H9 (cell line): ENCODE measurements at regions not wholly inside any gene's neighbourhood (a gene's known extent, or its start where the extent isn't known, plus 50 kb on each side); places are given as distances from the start of the nearest gene placed in this dataset.

Experiments
- DNase-seq: peaks from one replicate; pipeline ENCODE4 v3.0.0-alpha.2; 2017
- H2AFZ ChIP-seq: one replicate; pipeline ENCODE4 v1.6.1; 2013; ENCODE audit warnings: mild to moderate bottlenecking, low read length, control low read depth, moderate library complexity
- H2AK5ac ChIP-seq: 2 replicates; pipeline ENCODE4 v1.6.1; 2013; ENCODE audit warnings: low read length, control low read depth, mixed read lengths; ENCODE audit not compliant: insufficient read length
- H2BK120ac ChIP-seq: one replicate; pipeline ENCODE4 v1.6.1; 2013; ENCODE audit warnings: low read depth, mild to moderate bottlenecking, low read length, control low read depth, inconsistent platforms; ENCODE audit not compliant: poor library complexity, severe bottlenecking
- H2BK12ac ChIP-seq: 2 replicates; pipeline ENCODE4 v1.6.1; 2013; ENCODE audit warnings: low read length, control low read depth, mixed read lengths, low read depth; ENCODE audit not compliant: insufficient read length
- H2BK15ac ChIP-seq: 2 replicates; pipeline ENCODE4 v1.6.1; 2013; ENCODE audit warnings: low read depth, low read length, control low read depth
- H2BK20ac ChIP-seq: one replicate; pipeline ENCODE4 v1.6.1; 2013; ENCODE audit warnings: low read depth, mild to moderate bottlenecking, low read length, control low read depth, inconsistent platforms; ENCODE audit not compliant: poor library complexity, severe bottlenecking
- H2BK5ac ChIP-seq: 2 replicates; pipeline ENCODE4 v1.6.1; 2013; ENCODE audit warnings: low read length, control low read depth, mixed read lengths; ENCODE audit not compliant: insufficient read length
- H3K14ac ChIP-seq: 2 replicates; pipeline ENCODE4 v1.6.1; 2013; ENCODE audit warnings: low read length, control low read depth; ENCODE audit not compliant: insufficient read depth
- H3K18ac ChIP-seq: 2 replicates; pipeline ENCODE4 v1.6.1; 2013; ENCODE audit warnings: low read depth, mild to moderate bottlenecking, mixed read lengths, low read length, control low read depth; ENCODE audit not compliant: insufficient read length
- H3K23ac ChIP-seq: 2 replicates; pipeline ENCODE4 v1.6.1; 2013; ENCODE audit warnings: low read length, control low read depth, mixed read lengths, low read depth; ENCODE audit not compliant: insufficient read length
- H3K23me2 ChIP-seq: 2 replicates; pipeline ENCODE4 v1.6.1; 2013; ENCODE audit warnings: low read depth, mild to moderate bottlenecking, mixed read lengths, low read length, control low read depth; ENCODE audit not compliant: insufficient read length, poor library complexity, severe bottlenecking
- H3K27ac ChIP-seq: 2 replicates; pipeline ENCODE4 v1.5.1; 2013; ENCODE audit warnings: low read length, control low read depth, mixed read lengths, low read depth; ENCODE audit not compliant: insufficient read length
- H3K27me3 ChIP-seq: 2 replicates; pipeline ENCODE4 v1.6.1; 2013; ENCODE audit warnings: low read length, control low read depth, inconsistent platforms; ENCODE audit not compliant: insufficient read depth
- H3K4ac ChIP-seq: 2 replicates; pipeline ENCODE4 v1.6.1; 2013; ENCODE audit warnings: low read depth, mild to moderate bottlenecking, control low read depth, inconsistent platforms, low read length, moderate library complexity
- H3K4me1 ChIP-seq: 2 replicates; pipeline ENCODE4 v1.6.1; 2013; ENCODE audit warnings: low read length, control low read depth, inconsistent platforms; ENCODE audit not compliant: insufficient read depth
- H3K4me2 ChIP-seq: 2 replicates; pipeline ENCODE4 v1.6.1; 2013; ENCODE audit warnings: low read length, control low read depth, mixed read lengths; ENCODE audit not compliant: insufficient read length, insufficient read depth
- H3K56ac ChIP-seq: 2 replicates; pipeline ENCODE4 v1.6.1; 2013; ENCODE audit warnings: low read depth, mild to moderate bottlenecking, mixed read lengths, low read length, control low read depth; ENCODE audit not compliant: insufficient read length
- H3K79me1 ChIP-seq: 2 replicates; pipeline ENCODE4 v1.6.1; 2013; ENCODE audit warnings: low read depth, mild to moderate bottlenecking, moderate library complexity, low read length, control low read depth, inconsistent platforms; ENCODE audit not compliant: insufficient read depth, poor library complexity, severe bottlenecking
- H3K79me2 ChIP-seq: 2 replicates; pipeline ENCODE4 v1.6.1; 2013; ENCODE audit warnings: low read length, control low read depth, inconsistent platforms; ENCODE audit not compliant: insufficient read depth
- H3K9ac ChIP-seq: 2 replicates; pipeline ENCODE4 v1.6.1; 2013; ENCODE audit warnings: low read length, control low read depth, mixed read lengths; ENCODE audit not compliant: insufficient read length; ENCODE audit errors: extremely low read depth
- H3K9me3 ChIP-seq: one replicate; pipeline ENCODE4 v1.6.1; 2013; ENCODE audit warnings: low read depth, low read length, inconsistent platforms; ENCODE audit not compliant: control insufficient read depth
- H3T11ph ChIP-seq: one replicate; pipeline ENCODE4 v1.6.1; 2013; ENCODE audit warnings: mild to moderate bottlenecking, low read length, control low read depth, inconsistent platforms
- H4K20me1 ChIP-seq: one replicate; pipeline ENCODE4 v1.6.1; 2013; ENCODE audit not compliant: control insufficient read depth, insufficient read length, insufficient read depth
- H4K5ac ChIP-seq: 2 replicates; pipeline ENCODE4 v1.6.1; 2013; ENCODE audit warnings: low read depth, mild to moderate bottlenecking, mixed read lengths, low read length, control low read depth; ENCODE audit not compliant: insufficient read length
- H4K8ac ChIP-seq: replicated peaks from 2 replicates; pipeline ENCODE4 v1.6.1; 2013; ENCODE audit warnings: low read length, control low read depth, mixed read lengths, low read depth; ENCODE audit not compliant: insufficient read length
- H4K91ac ChIP-seq: 2 replicates; pipeline ENCODE4 v1.6.1; 2013; ENCODE audit warnings: low read depth, mild to moderate bottlenecking, moderate library complexity, mixed read lengths, low read length, control low read depth; ENCODE audit not compliant: insufficient read length
- H3K27ac Mint-ChIP-seq, 3 experiments: 2 replicates in 2 of 3; 3 replicates in 1 of 3; pipeline ENCODE4 v1.8.0; 2020 to 2021; ENCODE audit warnings: mixed read lengths in 3 of 3, mild to moderate bottlenecking in 1 of 3, moderate library complexity in 1 of 3
- H3K27me3 Mint-ChIP-seq: 2 replicates; pipeline ENCODE4 v1.8.0; 2021; ENCODE audit warnings: low read depth, mild to moderate bottlenecking, moderate library complexity, mixed read lengths
- H3K36me3 Mint-ChIP-seq, 3 experiments: 2 replicates in 2 of 3; 3 replicates in 1 of 3; pipeline ENCODE4 v1.8.0; 2020 to 2021; ENCODE audit warnings: low read depth in 3 of 3, mixed read lengths in 3 of 3; ENCODE audit not compliant: insufficient read depth in 1 of 3
- H3K4me1 Mint-ChIP-seq, 2 experiments: 2 replicates each; pipeline ENCODE4 v1.8.0; 2020; ENCODE audit warnings: mixed read lengths in 2 of 2
- H3K4me3 Mint-ChIP-seq, 2 experiments: 2 replicates in 1 of 2; 3 replicates in 1 of 2; pipeline ENCODE4 v1.8.0; 2020 to 2021; ENCODE audit warnings: mild to moderate bottlenecking in 2 of 2, mixed read lengths in 2 of 2, moderate library complexity in 1 of 2
- H3K9me3 Mint-ChIP-seq, 2 experiments: 2 replicates in 1 of 2; 3 replicates in 1 of 2; pipeline ENCODE4 v1.8.0; 2020; ENCODE audit warnings: mild to moderate bottlenecking in 2 of 2, mixed read lengths in 2 of 2, moderate library complexity in 1 of 2
- WGBS: extraction: QIAGEN DNeasy Blood & Tissue Kit; methylation state at CpG from one replicate; pipeline ENCODE4 v1.1.7; 2013; ENCODE audit warnings: missing lambda C conversion rate, low lambda C conversion rate, mixed read lengths; ENCODE audit not compliant: insufficient read length; ENCODE audit errors: extremely low coverage; 5-methylcytosine and 5-hydroxymethylcytosine counted together
- TF ChIP-seq, protein P1 (sequence below): fragments of 200-600 bp; sonication (generic); conservative IDR thresholded peaks from 3 replicates; pipeline ENCODE4 v1.8.0; 2021; ENCODE audit warnings: antibody characterized with exemption, mild to moderate bottlenecking

DNA sequence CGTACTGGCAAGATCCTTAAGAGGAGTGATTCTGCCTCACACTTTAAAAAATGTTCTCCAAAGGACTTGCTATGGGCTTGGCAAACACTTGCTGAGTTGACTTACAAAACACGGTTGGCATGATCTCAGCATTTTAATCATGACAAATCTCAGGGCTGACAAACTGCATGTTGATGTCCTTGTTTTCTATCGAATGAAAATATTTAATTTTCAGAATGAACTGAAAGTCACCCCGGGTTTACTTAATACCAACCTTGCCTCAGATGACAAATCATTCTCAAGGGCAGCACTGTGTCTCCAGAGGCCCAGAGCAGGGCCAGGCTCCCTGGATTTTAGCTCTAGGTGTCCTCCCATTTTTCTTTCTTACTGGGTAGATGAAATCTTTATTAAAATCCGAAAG is 229.1 kb upstream of the ZFHX3 start:
- DNase-seq, result no peak
- Histone ChIP-seq H4K5ac (no peak overlapping the region), H3K23me2 (no peaks in the 10 kb centered on the region), H3K79me2 (no peaks in the 10 kb centered on the region), H2BK5ac (no peak overlapping the region), H3T11ph (no peak overlapping the region), H3K9ac (no peak overlapping the region), H2BK12ac (no peak overlapping the region), H4K8ac (no peak overlapping the region), H3K9me3 (no peaks in the 10 kb centered on the region), H2BK15ac (no peak overlapping the region), H3K27me3 (no peaks in the 10 kb centered on the region), H4K20me1 (no peaks in the 10 kb centered on the region), H3K79me1 (no peaks in the 10 kb centered on the region), H3K14ac (no peak overlapping the region), H2AK5ac (no peak overlapping the region), H3K4me2 (no peak overlapping the region), H3K23ac (no peak overlapping the region), H3K56ac (no peak overlapping the region), H3K4me1 (no peaks in the 10 kb centered on the region), H3K27ac (no peak overlapping the region), H2BK120ac (no peak overlapping the region), H3K18ac (no peak overlapping the region), H4K91ac (no peak overlapping the region), H2AFZ (no peak overlapping the region), H2BK20ac (no peak overlapping the region), H3K4ac (no peak overlapping the region)
- Mint-ChIP-seq H3K27me3 (no peaks in the 10 kb centered on the region; the same call in 1 of the 2 replicates), H3K4me3 (no peak overlapping the region), H3K27ac (no peak overlapping the region; a peak in 1 of 7 replicates), H3K9me3 (peaks cover 0 to 3% of the 10 kb centered on the region in 2 experiments; a peak in 2 of 5 replicates), H3K4me1 (no peaks in the 10 kb centered on the region), H3K36me3 (no peaks in the 10 kb centered on the region)
- WGBS, result no CpG with 5 or more reads among the region's 5 CpGs
- TF ChIP-seq, protein P1, sequence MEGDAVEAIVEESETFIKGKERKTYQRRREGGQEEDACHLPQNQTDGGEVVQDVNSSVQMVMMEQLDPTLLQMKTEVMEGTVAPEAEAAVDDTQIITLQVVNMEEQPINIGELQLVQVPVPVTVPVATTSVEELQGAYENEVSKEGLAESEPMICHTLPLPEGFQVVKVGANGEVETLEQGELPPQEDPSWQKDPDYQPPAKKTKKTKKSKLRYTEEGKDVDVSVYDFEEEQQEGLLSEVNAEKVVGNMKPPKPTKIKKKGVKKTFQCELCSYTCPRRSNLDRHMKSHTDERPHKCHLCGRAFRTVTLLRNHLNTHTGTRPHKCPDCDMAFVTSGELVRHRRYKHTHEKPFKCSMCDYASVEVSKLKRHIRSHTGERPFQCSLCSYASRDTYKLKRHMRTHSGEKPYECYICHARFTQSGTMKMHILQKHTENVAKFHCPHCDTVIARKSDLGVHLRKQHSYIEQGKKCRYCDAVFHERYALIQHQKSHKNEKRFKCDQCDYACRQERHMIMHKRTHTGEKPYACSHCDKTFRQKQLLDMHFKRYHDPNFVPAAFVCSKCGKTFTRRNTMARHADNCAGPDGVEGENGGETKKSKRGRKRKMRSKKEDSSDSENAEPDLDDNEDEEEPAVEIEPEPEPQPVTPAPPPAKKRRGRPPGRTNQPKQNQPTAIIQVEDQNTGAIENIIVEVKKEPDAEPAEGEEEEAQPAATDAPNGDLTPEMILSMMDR, result no peak
